ENCODE measurements at regions not wholly inside any gene's neighbourhood (a gene's known extent, or its start where the extent isn't known, plus 50 kb on each side); places are given as distances from the start of the nearest gene placed in this dataset.

DNA sequence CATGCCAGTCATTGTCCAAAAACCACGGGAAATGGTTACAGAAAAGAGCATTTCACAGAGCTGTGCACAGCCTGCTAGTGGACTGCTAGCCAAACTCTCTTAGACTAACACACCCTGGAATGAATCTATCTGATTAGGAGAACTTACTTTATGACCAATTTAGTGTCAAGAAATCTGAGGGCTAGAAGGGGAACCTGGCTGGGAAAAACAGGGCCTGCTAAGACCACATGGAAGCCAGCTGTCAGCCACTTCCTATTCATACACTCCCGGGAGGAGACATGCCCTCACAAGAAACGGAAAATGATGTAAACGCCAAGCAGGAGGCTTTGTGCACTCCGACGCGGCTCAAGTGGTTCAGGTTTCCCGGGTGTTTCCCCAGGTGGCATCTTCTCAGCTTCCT, 54.8 kb downstream of the MPP7 start:
- Histone ChIP-seq H3K27me3 (ENCODE audit: control insufficient read depth in 4 of 4, insufficient read depth in 4 of 4, low read length in 3 of 4) (no peaks in the 10 kb centered on the region), H3K27ac (ENCODE audit: low read depth in 1 of 2, low read length in 2 of 2) (no peak overlapping the region), H3K9ac (ENCODE audit: low read depth in 1 of 2, low read length in 2 of 2) (no peak overlapping the region), H3K36me3 (ENCODE audit: control insufficient read depth in 4 of 4, insufficient read depth in 3 of 4, low read depth in 1 of 4, low read length in 3 of 4) (no peaks in the 10 kb centered on the region), H3K4me1 (ENCODE audit: control insufficient read depth in 4 of 4, insufficient read depth in 4 of 4, low read length in 3 of 4) (no peaks in the 10 kb centered on the region), H3K4me3 (ENCODE audit: low read depth in 1 of 3, low read length in 3 of 3) (no peak overlapping the region), H3K9me3 (ENCODE audit: control insufficient read depth in 4 of 4, low read length in 3 of 4) (no peaks in the 10 kb centered on the region)
- no peak for TF ChIP-seq TAF1 (conservative IDR thresholded peaks at IDR 0.05)
- no peak for TF ChIP-seq GABPA (IDR thresholded peaks at IDR 0.05 in 1 of 2, conservative IDR thresholded peaks at IDR 0.05 in 1 of 2)
- TF ChIP-seq ATF3 (IDR thresholded peaks at IDR 0.05) = no peak
- no peak for TF ChIP-seq FOXA1 (IDR thresholded peaks at IDR 0.05)
- WGBS = 75% methylated on average over 8 of the region's 8 CpGs
- DNase-seq (ENCODE audit: low spot score) = no peak

- no peak for DNase-seq (ENCODE audit: low spot score)
- Histone ChIP-seq H3K27ac (ENCODE audit: low read depth in 1 of 2, low read length in 2 of 2) (no peak overlapping the region), H3K9me3 (ENCODE audit: control insufficient read depth in 4 of 4, low read length in 3 of 4) (no peaks in the 10 kb centered on the region), H3K4me1 (ENCODE audit: control insufficient read depth in 4 of 4, insufficient read depth in 4 of 4, low read length in 3 of 4) (no peaks in the 10 kb centered on the region), H3K9ac (ENCODE audit: low read depth in 1 of 2, low read length in 2 of 2) (no peak overlapping the region), H3K4me3 (ENCODE audit: low read depth in 1 of 3, low read length in 3 of 3) (no peak overlapping the region), H3K27me3 (ENCODE audit: control insufficient read depth in 4 of 4, insufficient read depth in 4 of 4, low read length in 3 of 4) (no peaks in the 10 kb centered on the region), H3K36me3 (ENCODE audit: control insufficient read depth in 4 of 4, insufficient read depth in 3 of 4, low read depth in 1 of 4, low read length in 3 of 4) (no peaks in the 10 kb centered on the region)
- no peak for TF ChIP-seq YY1 (IDR thresholded peaks at IDR 0.05)
- TF ChIP-seq REST (IDR thresholded peaks at IDR 0.05) = no peak
- TF ChIP-seq EGR1 (IDR thresholded peaks at IDR 0.05; ENCODE audit: low read depth in 2 of 2) = no peak
- no peak for TF ChIP-seq SP1 (IDR thresholded peaks at IDR 0.05)
- TF ChIP-seq, protein P1, sequence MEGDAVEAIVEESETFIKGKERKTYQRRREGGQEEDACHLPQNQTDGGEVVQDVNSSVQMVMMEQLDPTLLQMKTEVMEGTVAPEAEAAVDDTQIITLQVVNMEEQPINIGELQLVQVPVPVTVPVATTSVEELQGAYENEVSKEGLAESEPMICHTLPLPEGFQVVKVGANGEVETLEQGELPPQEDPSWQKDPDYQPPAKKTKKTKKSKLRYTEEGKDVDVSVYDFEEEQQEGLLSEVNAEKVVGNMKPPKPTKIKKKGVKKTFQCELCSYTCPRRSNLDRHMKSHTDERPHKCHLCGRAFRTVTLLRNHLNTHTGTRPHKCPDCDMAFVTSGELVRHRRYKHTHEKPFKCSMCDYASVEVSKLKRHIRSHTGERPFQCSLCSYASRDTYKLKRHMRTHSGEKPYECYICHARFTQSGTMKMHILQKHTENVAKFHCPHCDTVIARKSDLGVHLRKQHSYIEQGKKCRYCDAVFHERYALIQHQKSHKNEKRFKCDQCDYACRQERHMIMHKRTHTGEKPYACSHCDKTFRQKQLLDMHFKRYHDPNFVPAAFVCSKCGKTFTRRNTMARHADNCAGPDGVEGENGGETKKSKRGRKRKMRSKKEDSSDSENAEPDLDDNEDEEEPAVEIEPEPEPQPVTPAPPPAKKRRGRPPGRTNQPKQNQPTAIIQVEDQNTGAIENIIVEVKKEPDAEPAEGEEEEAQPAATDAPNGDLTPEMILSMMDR (IDR thresholded peaks at IDR 0.05; ENCODE audit: low read depth, low read length, missing input control) = no peak
- no peak for TF ChIP-seq FOXA1 (IDR thresholded peaks at IDR 0.05)
- TF ChIP-seq GABPA (IDR thresholded peaks at IDR 0.05 in 1 of 2, conservative IDR thresholded peaks at IDR 0.05 in 1 of 2) = no peak
- TF ChIP-seq, protein P2, sequence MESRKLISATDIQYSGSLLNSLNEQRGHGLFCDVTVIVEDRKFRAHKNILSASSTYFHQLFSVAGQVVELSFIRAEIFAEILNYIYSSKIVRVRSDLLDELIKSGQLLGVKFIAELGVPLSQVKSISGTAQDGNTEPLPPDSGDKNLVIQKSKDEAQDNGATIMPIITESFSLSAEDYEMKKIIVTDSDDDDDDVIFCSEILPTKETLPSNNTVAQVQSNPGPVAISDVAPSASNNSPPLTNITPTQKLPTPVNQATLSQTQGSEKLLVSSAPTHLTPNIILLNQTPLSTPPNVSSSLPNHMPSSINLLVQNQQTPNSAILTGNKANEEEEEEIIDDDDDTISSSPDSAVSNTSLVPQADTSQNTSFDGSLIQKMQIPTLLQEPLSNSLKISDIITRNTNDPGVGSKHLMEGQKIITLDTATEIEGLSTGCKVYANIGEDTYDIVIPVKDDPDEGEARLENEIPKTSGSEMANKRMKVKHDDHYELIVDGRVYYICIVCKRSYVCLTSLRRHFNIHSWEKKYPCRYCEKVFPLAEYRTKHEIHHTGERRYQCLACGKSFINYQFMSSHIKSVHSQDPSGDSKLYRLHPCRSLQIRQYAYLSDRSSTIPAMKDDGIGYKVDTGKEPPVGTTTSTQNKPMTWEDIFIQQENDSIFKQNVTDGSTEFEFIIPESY (IDR thresholded peaks at IDR 0.05) = no peak
These were observed 56.8 kb downstream of the MPP7 start for GRCh38 chr10:28246023-28246422.

- Histone ChIP-seq H3K27ac (ENCODE audit: low read depth in 1 of 2, low read length in 2 of 2) (no peak overlapping the region), H3K4me1 (ENCODE audit: control insufficient read depth in 4 of 4, insufficient read depth in 4 of 4, low read length in 3 of 4) (no peaks in the 10 kb centered on the region), H3K36me3 (ENCODE audit: control insufficient read depth in 4 of 4, insufficient read depth in 3 of 4, low read depth in 1 of 4, low read length in 3 of 4) (no peaks in the 10 kb centered on the region), H3K9me3 (ENCODE audit: control insufficient read depth in 4 of 4, low read length in 3 of 4) (no peaks in the 10 kb centered on the region), H3K4me3 (ENCODE audit: low read depth in 1 of 3, low read length in 3 of 3) (no peak overlapping the region), H3K9ac (ENCODE audit: low read depth in 1 of 2, low read length in 2 of 2) (no peak overlapping the region), H3K27me3 (ENCODE audit: control insufficient read depth in 4 of 4, insufficient read depth in 4 of 4, low read length in 3 of 4) (no peaks in the 10 kb centered on the region)
- TF ChIP-seq FOXA2 (IDR thresholded peaks at IDR 0.05) (no peak), HNF4A (conservative IDR thresholded peaks at IDR 0.05) (no peak), NR2F2 (IDR thresholded peaks at IDR 0.05) (no peak), ATF3 (IDR thresholded peaks at IDR 0.05) (no peak), MAX (IDR thresholded peaks at IDR 0.05) (no peak), GABPA (IDR thresholded peaks at IDR 0.05 in 1 of 2, conservative IDR thresholded peaks at IDR 0.05 in 1 of 2) (no peak), HNF4G (IDR thresholded peaks at IDR 0.05) (no peak), SP1 (IDR thresholded peaks at IDR 0.05) (no peak), FOXA1 (IDR thresholded peaks at IDR 0.05) (no peak), RAD21 (IDR thresholded peaks at IDR 0.05) (no peak), JUND (IDR thresholded peaks at IDR 0.05) (no peak)
- TF ChIP-seq, protein P1 (IDR thresholded peaks at IDR 0.05; ENCODE audit: low read depth, low read length, missing input control) = no peak
- DNase-seq (ENCODE audit: low spot score) = no peak
- 79% methylated on average over 1 of the region's 1 CpG for WGBS
These were observed 58.9 kb downstream of the MPP7 start for GRCh38 chr10:28243923-28244322.

Measured in liver (tissue), 8 donors.